ENCODE measurements at regions not wholly inside any gene's neighbourhood (a gene's known extent, or its start where the extent isn't known, plus 50 kb on each side); places are given as distances from the start of the nearest gene placed in this dataset.

DNA sequence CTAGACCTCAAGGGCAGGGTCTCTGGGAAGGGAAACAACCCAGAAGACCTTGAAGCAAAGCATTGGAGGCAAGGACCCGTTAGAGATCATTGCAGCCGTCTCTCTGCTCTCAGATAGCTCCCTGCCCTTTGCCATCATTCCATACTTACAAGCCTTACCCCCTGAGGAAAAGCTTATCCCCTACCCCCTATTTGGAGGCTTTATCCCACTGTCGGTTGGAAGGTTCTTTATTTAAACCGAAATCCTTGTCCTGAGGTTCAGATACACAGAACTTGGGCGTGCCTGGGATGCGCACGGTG is 84.4 kb downstream of the EFNB1 start:
- Histone ChIP-seq H3K27me3 (ENCODE audit: control insufficient read depth in 2 of 2, insufficient read depth in 2 of 2, low read length in 2 of 2) (peaks cover 4 to 8% of the 10 kb centered on the region in 2 experiments), H3K4me3 (replicated peaks in 1 of 3; ENCODE audit: insufficient read depth in 1 of 3, low read depth in 1 of 3, low read length in 3 of 3) (no peak overlapping the region), H4K20me1 (replicated peaks; ENCODE audit: control insufficient read depth, extremely low read depth, insufficient read depth, low read length) (no peaks in the 10 kb centered on the region), H3K4me1 (ENCODE audit: control insufficient read depth, extremely low read depth, insufficient read depth, low read length) (no peaks in the 10 kb centered on the region), H3K36me3 (ENCODE audit: control insufficient read depth in 2 of 2, extremely low read depth in 1 of 2, insufficient read depth in 2 of 2, low read length in 2 of 2) (no peaks in the 10 kb centered on the region), H3K9me1 (replicated peaks; ENCODE audit: control insufficient read depth, extremely low read depth, insufficient read depth, low read length) (no peaks in the 10 kb centered on the region), H3K9ac (replicated peaks; ENCODE audit: extremely low read depth, insufficient read depth, low read length) (no peak overlapping the region), H3K27ac (ENCODE audit: insufficient read depth, low read depth, low read length) (no peak overlapping the region), H3K9me3 (replicated peaks; ENCODE audit: control insufficient read depth, insufficient read depth, low read length) (no peaks in the 10 kb centered on the region), H3K79me2 (ENCODE audit: control insufficient read depth, insufficient read depth, low read length) (no peaks in the 10 kb centered on the region), H2AFZ (ENCODE audit: low read depth, low read length) (no peak overlapping the region), H3K4me2 (ENCODE audit: insufficient read depth, low read length) (no peak overlapping the region)
- dilution Hi-C loops (cut with MboI; ENCODE audit: extremely low pct_ligation_motif_present, low sequenced_read_pairs) (no loop called here), intact Hi-C loops (cut with micrococcal nuclease) (no loop called here)
- TF ChIP-seq, protein P1, sequence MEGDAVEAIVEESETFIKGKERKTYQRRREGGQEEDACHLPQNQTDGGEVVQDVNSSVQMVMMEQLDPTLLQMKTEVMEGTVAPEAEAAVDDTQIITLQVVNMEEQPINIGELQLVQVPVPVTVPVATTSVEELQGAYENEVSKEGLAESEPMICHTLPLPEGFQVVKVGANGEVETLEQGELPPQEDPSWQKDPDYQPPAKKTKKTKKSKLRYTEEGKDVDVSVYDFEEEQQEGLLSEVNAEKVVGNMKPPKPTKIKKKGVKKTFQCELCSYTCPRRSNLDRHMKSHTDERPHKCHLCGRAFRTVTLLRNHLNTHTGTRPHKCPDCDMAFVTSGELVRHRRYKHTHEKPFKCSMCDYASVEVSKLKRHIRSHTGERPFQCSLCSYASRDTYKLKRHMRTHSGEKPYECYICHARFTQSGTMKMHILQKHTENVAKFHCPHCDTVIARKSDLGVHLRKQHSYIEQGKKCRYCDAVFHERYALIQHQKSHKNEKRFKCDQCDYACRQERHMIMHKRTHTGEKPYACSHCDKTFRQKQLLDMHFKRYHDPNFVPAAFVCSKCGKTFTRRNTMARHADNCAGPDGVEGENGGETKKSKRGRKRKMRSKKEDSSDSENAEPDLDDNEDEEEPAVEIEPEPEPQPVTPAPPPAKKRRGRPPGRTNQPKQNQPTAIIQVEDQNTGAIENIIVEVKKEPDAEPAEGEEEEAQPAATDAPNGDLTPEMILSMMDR (IDR thresholded peaks at IDR 0.05; ENCODE audit: extremely low read depth in 1 of 2, insufficient read depth in 1 of 2, low read depth in 1 of 2, low read length in 2 of 2), result no peak
- TF ChIP-seq JUN (IDR thresholded peaks at IDR 0.05; ENCODE audit: borderline replicate concordance, insufficient read depth, insufficient read length, low read depth), result no peak
- no peak for TF ChIP-seq EZH2 (IDR thresholded peaks at IDR 0.05; ENCODE audit: borderline replicate concordance, low read depth, low read length, severe bottlenecking)
- TF ChIP-seq MYC (IDR thresholded peaks at IDR 0.05; ENCODE audit: low read depth, low read length), result no peak
- TF ChIP-seq FOS (IDR thresholded peaks at IDR 0.05; ENCODE audit: borderline replicate concordance, insufficient read depth, low read length), result no peak
- ChIA-PET POLR2A (no interaction called here), CTCF (no interaction called here)
- FAIRE-seq (no peak), DNase-seq (ENCODE audit: low read depth, low spot score) (no peak)
- BruUV-seq (replicated peaks), result no TSS peak

DNA sequence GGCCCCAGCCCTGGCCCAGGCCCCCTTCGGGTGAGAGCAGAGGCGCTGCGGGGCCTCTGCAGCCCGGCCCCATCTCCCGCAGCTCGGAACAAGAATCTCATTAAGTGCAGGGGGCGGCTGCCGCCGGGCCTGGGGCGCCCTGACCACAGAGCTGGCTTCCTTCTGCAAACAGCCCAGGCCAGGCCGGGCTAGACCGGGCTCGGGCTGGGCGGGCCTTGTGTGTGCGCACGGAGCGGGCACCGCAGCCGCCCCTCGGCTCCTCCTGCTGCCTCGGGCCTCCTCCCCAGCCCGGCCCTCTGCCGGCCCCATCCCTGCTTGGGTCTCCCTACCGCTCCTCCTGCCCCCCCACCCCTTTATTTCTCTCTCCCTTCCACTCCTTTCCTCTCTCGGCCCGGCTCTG is 83.3 kb downstream of the EFNB1 start:
- Histone ChIP-seq H3K27me3 (ENCODE audit: control insufficient read depth in 2 of 2, insufficient read depth in 2 of 2, low read length in 2 of 2) (peaks cover 4 to 8% of the 10 kb centered on the region in 2 experiments), H3K4me1 (ENCODE audit: control insufficient read depth, extremely low read depth, insufficient read depth, low read length) (no peaks in the 10 kb centered on the region), H3K9ac (replicated peaks; ENCODE audit: extremely low read depth, insufficient read depth, low read length) (no peak overlapping the region), H3K27ac (ENCODE audit: insufficient read depth, low read depth, low read length) (no peak overlapping the region), H4K20me1 (replicated peaks; ENCODE audit: control insufficient read depth, extremely low read depth, insufficient read depth, low read length) (no peaks in the 10 kb centered on the region), H3K9me1 (replicated peaks; ENCODE audit: control insufficient read depth, extremely low read depth, insufficient read depth, low read length) (no peaks in the 10 kb centered on the region), H3K4me2 (ENCODE audit: insufficient read depth, low read length) (no peak overlapping the region), H3K4me3 (replicated peaks in 1 of 3; ENCODE audit: insufficient read depth in 1 of 3, low read depth in 1 of 3, low read length in 3 of 3) (no peak overlapping the region), H3K79me2 (ENCODE audit: control insufficient read depth, insufficient read depth, low read length) (no peaks in the 10 kb centered on the region), H3K36me3 (ENCODE audit: control insufficient read depth in 2 of 2, extremely low read depth in 1 of 2, insufficient read depth in 2 of 2, low read length in 2 of 2) (no peaks in the 10 kb centered on the region), H3K9me3 (replicated peaks; ENCODE audit: control insufficient read depth, insufficient read depth, low read length) (no peaks in the 10 kb centered on the region), H2AFZ (ENCODE audit: low read depth, low read length) (no peak overlapping the region)
- ChIA-PET POLR2A (no interaction called here), CTCF (no interaction called here)
- dilution Hi-C loops (cut with MboI; ENCODE audit: extremely low pct_ligation_motif_present, low sequenced_read_pairs) (no loop called here), intact Hi-C loops (cut with micrococcal nuclease) (no loop called here)
- BruUV-seq (replicated peaks), result no TSS peak
- TF ChIP-seq, protein P1 (IDR thresholded peaks at IDR 0.05; ENCODE audit: extremely low read depth in 1 of 2, insufficient read depth in 1 of 2, low read depth in 1 of 2, low read length in 2 of 2), result no peak
- TF ChIP-seq POLR2A (IDR thresholded peaks at IDR 0.05; ENCODE audit: low read depth, low read length) (no peak), MYC (IDR thresholded peaks at IDR 0.05; ENCODE audit: low read depth, low read length) (no peak), JUN (IDR thresholded peaks at IDR 0.05; ENCODE audit: borderline replicate concordance, insufficient read depth, insufficient read length, low read depth) (no peak), GATA2 (IDR thresholded peaks at IDR 0.05; ENCODE audit: insufficient read depth, insufficient read length, low read depth, low read length) (no peak), POLR2AphosphoS5 (IDR thresholded peaks at IDR 0.05; ENCODE audit: insufficient read depth, low read depth, low read length) (no peak), FOS (IDR thresholded peaks at IDR 0.05; ENCODE audit: borderline replicate concordance, insufficient read depth, low read length) (no peak), EZH2 (IDR thresholded peaks at IDR 0.05; ENCODE audit: borderline replicate concordance, low read depth, low read length, severe bottlenecking) (no peak)
- TF ChIP-seq, protein P2, sequence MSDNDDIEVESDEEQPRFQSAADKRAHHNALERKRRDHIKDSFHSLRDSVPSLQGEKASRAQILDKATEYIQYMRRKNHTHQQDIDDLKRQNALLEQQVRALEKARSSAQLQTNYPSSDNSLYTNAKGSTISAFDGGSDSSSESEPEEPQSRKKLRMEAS (IDR thresholded peaks at IDR 0.05; ENCODE audit: insufficient read depth, insufficient read length), result no peak
- FAIRE-seq, result no peak
- no peak for DNase-seq (ENCODE audit: low read depth, low spot score)

Data from endothelial cell of umbilical vein (primary cell).